ENCODE measurements at regions not wholly inside any gene's neighbourhood (a gene's known extent, or its start where the extent isn't known, plus 50 kb on each side); places are given as distances from the start of the nearest gene placed in this dataset.

DNA sequence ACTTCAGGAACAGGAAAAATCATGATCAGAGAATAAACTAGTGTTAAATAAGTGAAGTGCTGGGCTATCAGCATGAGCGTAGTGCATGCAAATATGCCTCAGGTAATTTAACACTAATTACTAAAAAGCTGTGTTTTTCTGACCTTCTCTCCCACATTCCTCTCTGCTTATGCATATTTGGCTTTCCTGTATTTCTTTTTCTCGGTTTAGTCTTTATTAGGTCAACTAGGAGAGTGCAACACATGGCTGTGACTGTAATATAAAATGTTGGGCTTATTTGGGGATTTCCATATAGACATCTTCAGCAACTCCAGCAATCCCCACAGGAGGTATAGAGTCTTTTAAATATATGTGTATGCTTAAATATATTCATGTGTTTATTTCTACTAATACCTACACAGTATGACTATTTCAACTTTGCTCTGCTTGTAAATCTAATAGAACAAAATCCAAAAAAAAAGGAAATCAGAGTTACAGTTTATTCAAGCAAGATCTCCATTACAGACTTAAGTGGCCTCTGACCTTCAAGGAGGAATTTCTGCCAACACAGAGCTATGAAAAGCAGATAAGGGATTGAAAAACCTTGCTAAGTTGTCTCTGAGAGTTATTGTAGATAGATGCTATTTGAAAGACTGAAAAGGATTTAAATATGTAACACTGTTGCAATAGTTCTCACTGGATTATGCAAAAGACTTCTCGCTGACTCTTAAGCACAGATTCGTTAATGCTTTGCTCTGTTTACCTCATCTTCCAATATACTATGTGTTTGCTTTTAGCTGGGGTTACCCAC is 359.5 kb upstream of the RGPD4 start:
- no peaks in the 10 kb centered on the region for H3K36me3 Mint-ChIP-seq (ENCODE audit: insufficient read depth, unreplicated experiment)
- peaks cover 28% of the 10 kb centered on the region for H3K9me3 Mint-ChIP-seq (ENCODE audit: low read depth, unreplicated experiment)
- no peak overlapping the region for H3K27ac Mint-ChIP-seq (ENCODE audit: unreplicated experiment)
- H3K4me3 Mint-ChIP-seq (ENCODE audit: low read depth, unreplicated experiment) = no peak overlapping the region
- no peaks in the 10 kb centered on the region for H3K27me3 Mint-ChIP-seq (ENCODE audit: unreplicated experiment)
- intact Hi-C loops (cut with micrococcal nuclease; ENCODE audit: unreplicated experiment) = no loop called here
- CTCF ChIA-PET = interaction anchor here (0.7 kb wide), 1 partner anchor 936 kb away, joined by 3 read pairs; no protein-coding TSS in a partner anchor
- no peaks in the 10 kb centered on the region for H3K4me1 Mint-ChIP-seq (ENCODE audit: low read depth, unreplicated experiment)
- TF ChIP-seq, protein P1, sequence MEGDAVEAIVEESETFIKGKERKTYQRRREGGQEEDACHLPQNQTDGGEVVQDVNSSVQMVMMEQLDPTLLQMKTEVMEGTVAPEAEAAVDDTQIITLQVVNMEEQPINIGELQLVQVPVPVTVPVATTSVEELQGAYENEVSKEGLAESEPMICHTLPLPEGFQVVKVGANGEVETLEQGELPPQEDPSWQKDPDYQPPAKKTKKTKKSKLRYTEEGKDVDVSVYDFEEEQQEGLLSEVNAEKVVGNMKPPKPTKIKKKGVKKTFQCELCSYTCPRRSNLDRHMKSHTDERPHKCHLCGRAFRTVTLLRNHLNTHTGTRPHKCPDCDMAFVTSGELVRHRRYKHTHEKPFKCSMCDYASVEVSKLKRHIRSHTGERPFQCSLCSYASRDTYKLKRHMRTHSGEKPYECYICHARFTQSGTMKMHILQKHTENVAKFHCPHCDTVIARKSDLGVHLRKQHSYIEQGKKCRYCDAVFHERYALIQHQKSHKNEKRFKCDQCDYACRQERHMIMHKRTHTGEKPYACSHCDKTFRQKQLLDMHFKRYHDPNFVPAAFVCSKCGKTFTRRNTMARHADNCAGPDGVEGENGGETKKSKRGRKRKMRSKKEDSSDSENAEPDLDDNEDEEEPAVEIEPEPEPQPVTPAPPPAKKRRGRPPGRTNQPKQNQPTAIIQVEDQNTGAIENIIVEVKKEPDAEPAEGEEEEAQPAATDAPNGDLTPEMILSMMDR (IDR thresholded peaks at IDR 0.05; ENCODE audit: unreplicated experiment) = no peak
- no TSS peak for BruUV-seq (replicated peaks)
- no peak for DNase-seq

DNA sequence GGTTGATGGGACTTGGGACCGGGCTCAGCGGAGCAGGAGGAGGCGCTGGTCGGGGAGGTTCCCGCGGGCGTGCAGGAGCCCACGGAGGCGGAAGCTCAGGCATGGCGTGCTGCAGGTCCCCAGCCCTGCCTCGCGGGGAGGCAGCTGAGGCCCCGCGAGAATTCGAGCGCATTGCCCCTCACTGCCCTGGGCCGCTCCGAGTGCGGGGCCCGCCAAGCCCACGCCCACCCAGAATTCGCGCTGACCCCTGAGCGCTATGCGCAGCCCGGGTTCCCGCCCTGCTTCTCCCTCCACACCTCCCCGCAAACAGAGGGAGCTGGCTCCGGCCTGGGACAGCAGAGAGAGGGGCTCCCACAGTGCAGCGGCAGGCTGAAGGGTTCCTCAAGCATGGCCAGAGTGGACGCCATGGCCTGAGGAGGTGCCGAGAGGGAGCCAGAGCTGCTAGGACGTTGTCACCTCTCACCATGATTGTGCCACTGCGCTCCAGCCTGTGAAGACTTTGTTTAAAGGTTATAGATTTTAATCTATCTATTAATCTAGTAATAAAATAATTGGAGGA is 357.2 kb upstream of the RGPD4 start:
- DNase-seq = no peak
- Mint-ChIP-seq H3K4me1 (ENCODE audit: low read depth, unreplicated experiment) (no peaks in the 10 kb centered on the region), H3K27ac (ENCODE audit: unreplicated experiment) (no peak overlapping the region), H3K9me3 (ENCODE audit: low read depth, unreplicated experiment) (peaks cover 18% of the 10 kb centered on the region), H3K36me3 (ENCODE audit: insufficient read depth, unreplicated experiment) (no peaks in the 10 kb centered on the region), H3K27me3 (ENCODE audit: unreplicated experiment) (no peaks in the 10 kb centered on the region), H3K4me3 (ENCODE audit: low read depth, unreplicated experiment) (no peak overlapping the region)
- CTCF ChIA-PET = no interaction called here
- BruUV-seq (replicated peaks) = no TSS peak
- TF ChIP-seq, protein P1 (IDR thresholded peaks at IDR 0.05; ENCODE audit: unreplicated experiment) = no peak
- intact Hi-C loops (cut with micrococcal nuclease; ENCODE audit: unreplicated experiment) = no loop called here

DNA sequence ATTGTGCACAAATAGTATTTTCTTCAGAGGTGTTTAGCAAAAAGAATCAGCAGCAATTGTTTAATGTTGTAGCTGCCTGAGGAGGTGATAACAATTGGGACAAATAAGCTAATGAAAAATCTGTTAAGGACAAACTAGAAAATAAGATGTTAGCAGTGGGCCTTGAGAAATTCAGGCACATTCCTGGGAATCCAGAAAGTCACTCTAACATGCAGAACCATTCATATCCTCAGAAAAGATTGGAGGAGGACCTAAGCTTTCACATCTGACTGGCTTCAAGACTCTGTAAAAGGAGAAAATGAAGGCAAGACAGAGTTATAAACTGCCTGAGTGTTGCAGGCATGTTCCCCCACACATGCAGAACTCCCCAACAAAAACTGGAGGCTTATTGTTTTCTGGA is 353.5 kb upstream of the RGPD4 start:
- H3K4me1 Mint-ChIP-seq (ENCODE audit: low read depth, unreplicated experiment) = no peaks in the 10 kb centered on the region

DNA sequence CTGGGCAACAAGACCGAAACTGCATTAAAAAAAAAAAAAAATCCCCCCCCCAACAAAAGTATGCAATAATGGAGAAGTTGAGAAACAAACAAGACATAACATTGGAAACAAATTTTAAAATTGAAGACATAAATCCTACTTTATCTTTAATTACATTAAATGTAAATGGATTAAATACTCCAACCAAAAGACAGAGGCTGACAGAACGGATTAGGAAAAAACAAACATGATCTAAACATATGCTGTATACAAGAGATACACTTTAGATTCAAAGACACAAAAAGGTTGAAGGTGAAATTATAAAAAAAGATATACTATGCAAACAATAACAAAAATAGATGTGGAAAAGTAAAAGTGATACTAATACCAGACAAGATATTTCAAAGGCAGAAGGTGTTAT is 350.8 kb upstream of the RGPD4 start:
- no peak overlapping the region for H3K27ac Mint-ChIP-seq (ENCODE audit: unreplicated experiment)
- no peaks in the 10 kb centered on the region for H3K27me3 Mint-ChIP-seq (ENCODE audit: unreplicated experiment)
- no peaks in the 10 kb centered on the region for H3K36me3 Mint-ChIP-seq (ENCODE audit: insufficient read depth, unreplicated experiment)
- H3K4me1 Mint-ChIP-seq (ENCODE audit: low read depth, unreplicated experiment) = no peaks in the 10 kb centered on the region
- CTCF ChIA-PET = no interaction called here
- intact Hi-C loops (cut with micrococcal nuclease; ENCODE audit: unreplicated experiment) = no loop called here
- no TSS peak for BruUV-seq (replicated peaks)
- H3K4me3 Mint-ChIP-seq (ENCODE audit: low read depth, unreplicated experiment) = no peak overlapping the region
- H3K9me3 Mint-ChIP-seq (ENCODE audit: low read depth, unreplicated experiment) = peaks cover under 1% of the 10 kb centered on the region
- TF ChIP-seq, protein P1 (IDR thresholded peaks at IDR 0.05; ENCODE audit: unreplicated experiment) = no peak
- DNase-seq = no peak

More for the DNA sequence above, 353.5 kb upstream of the RGPD4 start:
- no TSS peak for BruUV-seq (replicated peaks)
- DNase-seq = no peak
- intact Hi-C loops (cut with micrococcal nuclease; ENCODE audit: unreplicated experiment) = no loop called here
- Mint-ChIP-seq H3K36me3 (ENCODE audit: insufficient read depth, unreplicated experiment) (no peaks in the 10 kb centered on the region), H3K4me3 (ENCODE audit: low read depth, unreplicated experiment) (no peak overlapping the region), H3K27ac (ENCODE audit: unreplicated experiment) (no peak overlapping the region), H3K9me3 (ENCODE audit: low read depth, unreplicated experiment) (peaks cover 7% of the 10 kb centered on the region), H3K27me3 (ENCODE audit: unreplicated experiment) (no peaks in the 10 kb centered on the region)
- CTCF ChIA-PET = no interaction called here
- TF ChIP-seq, protein P1 (IDR thresholded peaks at IDR 0.05; ENCODE audit: unreplicated experiment) = no peak
